ENCODE measurements at regions not wholly inside any gene's neighbourhood (a gene's known extent, or its start where the extent isn't known, plus 50 kb on each side); places are given as distances from the start of the nearest gene placed in this dataset.

DNA sequence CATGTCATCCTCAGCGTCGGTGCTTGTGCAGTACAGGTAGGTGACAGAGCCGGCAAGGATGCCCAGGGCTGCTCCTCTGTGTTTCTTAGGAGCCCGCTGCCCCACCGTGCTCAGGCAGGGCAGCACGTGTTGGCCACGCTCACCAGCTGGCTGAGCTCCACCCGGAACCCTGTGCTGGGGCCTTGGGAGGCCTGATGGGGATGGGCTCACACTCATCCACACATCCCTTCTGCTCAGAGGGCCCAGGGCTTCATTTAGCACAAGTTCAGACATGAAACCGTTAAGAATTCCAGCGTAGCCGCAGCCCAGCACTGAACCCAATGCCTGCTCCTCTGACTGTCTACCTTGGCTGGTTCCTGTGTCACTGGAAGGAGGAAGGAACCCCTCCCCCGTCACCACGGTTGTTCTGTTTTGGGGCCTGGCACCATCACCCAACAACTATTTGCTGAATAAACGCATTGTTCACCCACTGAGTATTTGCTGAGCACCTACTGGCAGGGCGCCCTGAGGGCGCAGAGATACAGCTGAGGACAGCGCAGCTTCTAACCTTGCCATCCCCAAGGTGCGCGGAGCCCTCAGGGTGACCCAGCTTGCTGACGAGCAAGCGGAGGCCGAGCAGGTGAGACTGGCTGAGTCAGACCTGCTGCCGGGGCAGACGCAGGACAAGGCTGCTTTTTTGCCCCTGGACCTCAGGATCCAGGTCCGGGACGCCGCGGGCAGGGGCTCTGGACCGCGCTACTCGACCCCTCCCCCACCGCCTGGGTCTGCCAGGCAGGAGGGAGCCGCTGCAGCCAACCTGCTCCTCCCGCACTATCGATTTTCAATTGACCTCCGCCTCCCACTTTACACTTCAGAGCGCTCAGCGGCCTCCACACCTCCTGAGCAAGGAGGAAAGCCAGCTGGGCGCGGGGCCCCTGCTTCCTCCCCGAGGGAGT is 50.6 kb upstream of the RET start:
- no peak overlapping the region for H3K27ac ChIP-seq

More for the DNA sequence above, 50.6 kb upstream of the RET start:
- TF ChIP-seq, protein P1, sequence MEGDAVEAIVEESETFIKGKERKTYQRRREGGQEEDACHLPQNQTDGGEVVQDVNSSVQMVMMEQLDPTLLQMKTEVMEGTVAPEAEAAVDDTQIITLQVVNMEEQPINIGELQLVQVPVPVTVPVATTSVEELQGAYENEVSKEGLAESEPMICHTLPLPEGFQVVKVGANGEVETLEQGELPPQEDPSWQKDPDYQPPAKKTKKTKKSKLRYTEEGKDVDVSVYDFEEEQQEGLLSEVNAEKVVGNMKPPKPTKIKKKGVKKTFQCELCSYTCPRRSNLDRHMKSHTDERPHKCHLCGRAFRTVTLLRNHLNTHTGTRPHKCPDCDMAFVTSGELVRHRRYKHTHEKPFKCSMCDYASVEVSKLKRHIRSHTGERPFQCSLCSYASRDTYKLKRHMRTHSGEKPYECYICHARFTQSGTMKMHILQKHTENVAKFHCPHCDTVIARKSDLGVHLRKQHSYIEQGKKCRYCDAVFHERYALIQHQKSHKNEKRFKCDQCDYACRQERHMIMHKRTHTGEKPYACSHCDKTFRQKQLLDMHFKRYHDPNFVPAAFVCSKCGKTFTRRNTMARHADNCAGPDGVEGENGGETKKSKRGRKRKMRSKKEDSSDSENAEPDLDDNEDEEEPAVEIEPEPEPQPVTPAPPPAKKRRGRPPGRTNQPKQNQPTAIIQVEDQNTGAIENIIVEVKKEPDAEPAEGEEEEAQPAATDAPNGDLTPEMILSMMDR (conservative IDR thresholded peaks at IDR 0.05): no peak
